GM21360 (cell line): ENCODE measurements at regions not wholly inside any gene's neighbourhood (a gene's known extent, or its start where the extent isn't known, plus 50 kb on each side); places are given as distances from the start of the nearest gene placed in this dataset.

ENCODE experiments used
- ATAC-seq: cut with Tn5 transposase; IDR thresholded peaks from one replicate; pipeline ENCODE4 v1.9.1; 2021; ENCODE audit warnings: mild to moderate bottlenecking, moderate library complexity; ENCODE audit not compliant: unreplicated experiment

GRCh38 chr6:6704103-6705060 is 115.9 kb downstream of the LY86 start:
- no peak for ATAC-seq

GRCh38 chr6:6705061-6705425 is 116.5 kb downstream of the LY86 start:
- no peak for ATAC-seq

- ATAC-seq = no peak
Observed at GRCh38 chr6:6705915-6706675, 117.6 kb downstream of the LY86 start.

- no peak for ATAC-seq
Observed at GRCh38 chr6:6707143-6707542, 118.6 kb downstream of the LY86 start.

GRCh38 chr6:6709106-6709505 is 120.6 kb downstream of the LY86 start:
- no peak for ATAC-seq

GRCh38 chr6:6711031-6711785 is 122.7 kb downstream of the LY86 start:
- ATAC-seq = no peak

- no peak for ATAC-seq
Observed at GRCh38 chr6:6711832-6712448, 123.4 kb downstream of the LY86 start.

GRCh38 chr6:6712449-6713403 is 124.2 kb downstream of the LY86 start:
- no peak for ATAC-seq

GRCh38 chr6:6713657-6714056 is 125.1 kb downstream of the LY86 start:
- ATAC-seq = no peak

GRCh38 chr6:6714118-6714897 is 125.8 kb downstream of the LY86 start:
- ATAC-seq = no peak

- no peak for ATAC-seq
Observed at GRCh38 chr6:6714953-6715352, 126.4 kb downstream of the LY86 start.

- ATAC-seq = no peak
Observed at GRCh38 chr6:6715465-6715864, 126.9 kb downstream of the LY86 start.

- ATAC-seq = no peak
Observed at GRCh38 chr6:6716998-6717763, 128.7 kb downstream of the LY86 start.

GRCh38 chr6:6717953-6718352 is 129.4 kb downstream of the LY86 start:
- ATAC-seq = no peak

GRCh38 chr6:6721606-6722005 is 133.1 kb downstream of the LY86 start:
- no peak for ATAC-seq

GRCh38 chr6:6722195-6722594 is 133.7 kb downstream of the LY86 start:
- no peak for ATAC-seq

- no peak for ATAC-seq
Observed at GRCh38 chr6:6723361-6723760, 134.8 kb downstream of the LY86 start.

- ATAC-seq = no peak
Observed at GRCh38 chr6:6723921-6724538, 135.5 kb downstream of the LY86 start.
